Endothelial cell of umbilical vein (primary cell): ENCODE measurements at regions not wholly inside any gene's neighbourhood (a gene's known extent, or its start where the extent isn't known, plus 50 kb on each side); places are given as distances from the start of the nearest gene placed in this dataset.

ENCODE experiments used
- BruUV-seq: library from RNA; stranded (reverse); fragments of 400-500 nt; replicated peaks from 2 replicates; lab custom pipeline; 2021; lab: Mats Ljungman, UMichigan
- CTCF ChIA-PET: fragments of 300-600, 350-600 bp; sonication (Branson Sonifier 250); formaldehyde crosslinking; loops from one replicate; lab custom pipeline; 2021; ENCODE audit warnings: antibody characterized with exemption, inconsistent platforms; lab: Charles Lee
- POLR2A ChIA-PET: fragments of 300-600, 350-600 bp; sonication (Branson Sonifier 250); formaldehyde crosslinking; loops from one replicate; lab custom pipeline; 2021; ENCODE audit warnings: antibody characterized with exemption, inconsistent platforms; lab: Charles Lee
- DNase-seq: peaks from one replicate; pipeline ENCODE4 v3.0.0-alpha.2; 2011; ENCODE audit warnings: low read depth, low spot score
- FAIRE-seq: peaks from 2 replicates; lab custom pipeline; 2011; peaks lifted over from hg19 to GRCh38; lab: Jason Lieb, UNC
- H2AFZ ChIP-seq: 2 replicates; pipeline ENCODE4 v1.6.0; 2012; ENCODE audit warnings: low read depth, low read length, control low read depth, inconsistent platforms
- H3K27ac ChIP-seq: 2 replicates; pipeline ENCODE4 v1.5.1; 2011; ENCODE audit warnings: low read depth, mild to moderate bottlenecking, control low read depth, low read length, moderate library complexity; ENCODE audit not compliant: insufficient read depth
- H3K27me3 ChIP-seq, 2 experiments: 2 replicates each; pipeline versions ENCODE4 v1.6.0 to v1.6.1; 2011; ENCODE audit warnings: low read length in 2 of 2, mixed read lengths in 1 of 2; ENCODE audit not compliant: control insufficient read depth in 2 of 2, insufficient read depth in 2 of 2
- H3K36me3 ChIP-seq, 2 experiments: 2 replicates in 1 of 2; 3 replicates in 1 of 2; pipeline ENCODE4 v1.5.1; 2011; ENCODE audit warnings: low read length in 2 of 2, mild to moderate bottlenecking in 1 of 2, moderate library complexity in 1 of 2; ENCODE audit not compliant: control insufficient read depth in 2 of 2, insufficient read depth in 2 of 2; ENCODE audit errors: extremely low read depth in 1 of 2
- H3K4me1 ChIP-seq: 3 replicates; pipeline ENCODE4 v1.5.1; 2011; ENCODE audit warnings: mild to moderate bottlenecking, low read length; ENCODE audit not compliant: control insufficient read depth, insufficient read depth; ENCODE audit errors: extremely low read depth
- H3K4me2 ChIP-seq: 2 replicates; pipeline ENCODE4 v1.6.1; 2011; ENCODE audit warnings: low read length, control low read depth, mixed read lengths; ENCODE audit not compliant: insufficient read depth
- H3K4me3 ChIP-seq, 3 experiments: fragments of 200-600 bp in 1 of 3; sonication (generic), shearing (Covaris generic) in 1 of 3; replicated peaks in 1 of 3; 2 replicates each; pipeline ENCODE4 v1.5.1; 2011 to 2016; ENCODE audit warnings: control low read depth in 3 of 3, low read length in 3 of 3, mild to moderate bottlenecking in 2 of 3, inconsistent platforms in 1 of 3, low read depth in 1 of 3, moderate library complexity in 1 of 3; ENCODE audit not compliant: insufficient read depth in 1 of 3
- H3K79me2 ChIP-seq: 2 replicates; pipeline ENCODE4 v1.6.0; 2012; ENCODE audit warnings: low read length, inconsistent platforms; ENCODE audit not compliant: control insufficient read depth, insufficient read depth
- H3K9ac ChIP-seq: replicated peaks from 2 replicates; pipeline ENCODE3; 2011; ENCODE audit warnings: low read length, control low read depth; ENCODE audit not compliant: insufficient read depth; ENCODE audit errors: extremely low read depth
- H3K9me1 ChIP-seq: replicated peaks from 3 replicates; pipeline ENCODE4 v1.6.0; 2011; ENCODE audit warnings: mild to moderate bottlenecking, low read length; ENCODE audit not compliant: control insufficient read depth, insufficient read depth; ENCODE audit errors: extremely low read depth
- H3K9me3 ChIP-seq: replicated peaks from 2 replicates; pipeline ENCODE4 v1.5.1; 2012; ENCODE audit warnings: low read length, inconsistent platforms; ENCODE audit not compliant: control insufficient read depth, insufficient read depth
- H4K20me1 ChIP-seq: replicated peaks from 2 replicates; pipeline ENCODE3; 2011; ENCODE audit warnings: mild to moderate bottlenecking, low read length; ENCODE audit not compliant: control insufficient read depth, insufficient read depth; ENCODE audit errors: extremely low read depth
- EZH2 ChIP-seq: IDR thresholded peaks from 2 replicates; pipeline ENCODE4 v1.6.1; 2012; ENCODE audit warnings: borderline replicate concordance, low read depth, mild to moderate bottlenecking, moderate library complexity, low read length, inconsistent platforms; ENCODE audit not compliant: severe bottlenecking
- FOS ChIP-seq: IDR thresholded peaks from 2 replicates; pipeline ENCODE4 v1.6.1; 2011; ENCODE audit warnings: mild to moderate bottlenecking, low read length, moderate library complexity, borderline replicate concordance; ENCODE audit not compliant: insufficient read depth
- GATA2 ChIP-seq: IDR thresholded peaks from 2 replicates; pipeline ENCODE4 v1.7.0; 2011; ENCODE audit warnings: low read depth, mild to moderate bottlenecking, moderate library complexity, mixed read lengths, low read length; ENCODE audit not compliant: insufficient read length, insufficient read depth
- JUN ChIP-seq: IDR thresholded peaks from 2 replicates; pipeline ENCODE4 v1.6.1; 2011; ENCODE audit warnings: borderline replicate concordance, low read depth; ENCODE audit not compliant: insufficient read length, insufficient read depth
- MYC ChIP-seq: IDR thresholded peaks from one replicate; pipeline ENCODE4 v1.6.1; 2011; ENCODE audit warnings: mild to moderate bottlenecking, low read depth, low read length
- POLR2A ChIP-seq: IDR thresholded peaks from 2 replicates; pipeline ENCODE4 v1.6.1; 2012; ENCODE audit warnings: low read depth, mild to moderate bottlenecking, control low read depth, low read length
- POLR2AphosphoS5 ChIP-seq: IDR thresholded peaks from 2 replicates; pipeline ENCODE4 v1.6.1; 2012; ENCODE audit warnings: low read depth, mild to moderate bottlenecking, control low read depth, low read length, moderate library complexity; ENCODE audit not compliant: insufficient read depth
- dilution Hi-C: fragments of 300-500 bp; cut with MboI; formaldehyde crosslinking; loops from one replicate; pipeline ENCODE4 v1.15.0; 2019; ENCODE audit warnings: low sequenced_read_pairs; ENCODE audit not compliant: extremely low pct_ligation_motif_present
- intact Hi-C: fragments of 100-400 bp; cut with micrococcal nuclease; formaldehyde crosslinking; loops from one replicate; pipeline ENCODE4 v1.10.0; 2022
- TF ChIP-seq, protein P1 (sequence below): IDR thresholded peaks from 2 replicates; pipeline ENCODE4 v1.6.1; 2011; ENCODE audit not compliant: insufficient read depth, insufficient read length
- TF ChIP-seq, protein P2 (sequence below), 2 donors: IDR thresholded peaks; 1 replicate in 1 of 2; 2 replicates in 1 of 2; pipeline ENCODE4 v1.5.1; 2011; ENCODE audit warnings: low read length in 2 of 2, mild to moderate bottlenecking in 2 of 2, moderate library complexity in 2 of 2, control low read depth in 1 of 2, inconsistent platforms in 1 of 2, low read depth in 1 of 2; ENCODE audit not compliant: insufficient read depth in 1 of 2; ENCODE audit errors: extremely low read depth in 1 of 2

DNA sequence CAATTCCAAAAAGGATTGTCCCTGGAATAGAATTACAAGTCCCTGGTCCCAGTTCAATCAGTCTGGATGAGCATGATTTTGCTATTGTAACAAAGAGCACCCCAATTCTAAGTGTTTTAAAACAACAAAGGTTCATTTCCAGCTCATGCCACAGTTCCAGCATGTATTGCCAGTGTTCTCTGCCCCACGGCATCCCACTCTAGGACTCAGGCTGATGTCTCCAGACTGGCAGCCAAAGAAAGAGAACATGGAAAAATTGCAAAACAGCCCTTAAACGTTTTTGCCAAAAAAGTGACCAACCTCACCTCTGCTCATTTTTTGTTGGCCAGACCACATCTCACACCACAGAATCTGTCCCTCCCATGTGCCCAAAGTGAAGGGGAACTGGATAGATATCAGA, 116.0 kb upstream of the PLXNC1 start:
- no TSS peak for BruUV-seq
- TF ChIP-seq MYC (no peak), FOS (no peak)
- Histone ChIP-seq H3K9ac (no peak overlapping the region), H3K79me2 (no peaks in the 10 kb centered on the region), H4K20me1 (no peaks in the 10 kb centered on the region), H2AFZ (no peak overlapping the region), H3K9me3 (no peaks in the 10 kb centered on the region), H3K4me3 (no peak overlapping the region), H3K4me2 (no peak overlapping the region), H3K27me3 (peaks cover 6 to 7% of the 10 kb centered on the region in 2 experiments), H3K9me1 (no peaks in the 10 kb centered on the region), H3K4me1 (no peaks in the 10 kb centered on the region), H3K27ac (no peak overlapping the region), H3K36me3 (no peaks in the 10 kb centered on the region)
- no peak for FAIRE-seq
- CTCF ChIA-PET, result no interaction called here
- intact Hi-C loops (no loop called here), dilution Hi-C loops (no loop called here)
- POLR2A ChIA-PET, result no interaction called here
- DNase-seq, result no peak

DNA sequence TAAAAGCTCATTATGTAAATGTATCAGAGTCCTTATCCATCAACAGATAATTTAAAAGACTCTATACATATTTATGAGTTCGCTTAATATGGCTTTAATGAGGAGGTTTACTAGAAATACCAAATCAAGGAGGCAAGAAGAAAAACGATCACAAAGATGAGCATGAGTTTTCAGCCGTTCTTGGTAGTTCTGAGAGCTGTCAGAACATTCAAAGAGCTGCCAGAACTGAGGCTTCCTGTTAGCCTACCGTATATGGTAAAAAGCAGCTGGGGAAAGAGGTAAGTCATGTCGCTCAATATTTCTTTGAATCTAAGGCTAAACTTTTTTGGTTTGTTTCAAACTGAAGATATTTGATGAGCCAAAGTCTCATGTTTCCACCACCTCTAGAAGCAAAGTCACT, 115.3 kb upstream of the PLXNC1 start:
- FAIRE-seq, result no peak
- CTCF ChIA-PET, result no interaction called here
- no TSS peak for BruUV-seq

More for the DNA sequence above, 115.3 kb upstream of the PLXNC1 start:
- no peak overlapping the region for H2AFZ ChIP-seq
- DNase-seq, result no peak
- POLR2A ChIA-PET, result no interaction called here
- TF ChIP-seq POLR2A, result no peak
- no peak for TF ChIP-seq GATA2
- TF ChIP-seq JUN, result no peak
- TF ChIP-seq, protein P1, sequence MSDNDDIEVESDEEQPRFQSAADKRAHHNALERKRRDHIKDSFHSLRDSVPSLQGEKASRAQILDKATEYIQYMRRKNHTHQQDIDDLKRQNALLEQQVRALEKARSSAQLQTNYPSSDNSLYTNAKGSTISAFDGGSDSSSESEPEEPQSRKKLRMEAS, result no peak
- no peak for TF ChIP-seq MYC
- TF ChIP-seq FOS, result no peak
- TF ChIP-seq, protein P2, sequence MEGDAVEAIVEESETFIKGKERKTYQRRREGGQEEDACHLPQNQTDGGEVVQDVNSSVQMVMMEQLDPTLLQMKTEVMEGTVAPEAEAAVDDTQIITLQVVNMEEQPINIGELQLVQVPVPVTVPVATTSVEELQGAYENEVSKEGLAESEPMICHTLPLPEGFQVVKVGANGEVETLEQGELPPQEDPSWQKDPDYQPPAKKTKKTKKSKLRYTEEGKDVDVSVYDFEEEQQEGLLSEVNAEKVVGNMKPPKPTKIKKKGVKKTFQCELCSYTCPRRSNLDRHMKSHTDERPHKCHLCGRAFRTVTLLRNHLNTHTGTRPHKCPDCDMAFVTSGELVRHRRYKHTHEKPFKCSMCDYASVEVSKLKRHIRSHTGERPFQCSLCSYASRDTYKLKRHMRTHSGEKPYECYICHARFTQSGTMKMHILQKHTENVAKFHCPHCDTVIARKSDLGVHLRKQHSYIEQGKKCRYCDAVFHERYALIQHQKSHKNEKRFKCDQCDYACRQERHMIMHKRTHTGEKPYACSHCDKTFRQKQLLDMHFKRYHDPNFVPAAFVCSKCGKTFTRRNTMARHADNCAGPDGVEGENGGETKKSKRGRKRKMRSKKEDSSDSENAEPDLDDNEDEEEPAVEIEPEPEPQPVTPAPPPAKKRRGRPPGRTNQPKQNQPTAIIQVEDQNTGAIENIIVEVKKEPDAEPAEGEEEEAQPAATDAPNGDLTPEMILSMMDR (IDR thresholded peaks at IDR 0.05; ENCODE audit: extremely low read depth in 1 of 2, insufficient read depth in 1 of 2, low read depth in 1 of 2, low read length in 2 of 2), result no peak
- TF ChIP-seq POLR2AphosphoS5, result no peak
- no peak for TF ChIP-seq EZH2
- no peaks in the 10 kb centered on the region for H3K36me3 ChIP-seq
- intact Hi-C loops, result no loop called here
- no peak overlapping the region for H3K4me3 ChIP-seq
- H3K9me1 ChIP-seq, result no peaks in the 10 kb centered on the region
- H3K79me2 ChIP-seq, result no peaks in the 10 kb centered on the region
- dilution Hi-C loops, result no loop called here
- no peak overlapping the region for H3K27ac ChIP-seq
- no peaks in the 10 kb centered on the region for H4K20me1 ChIP-seq
- no peaks in the 10 kb centered on the region for H3K4me1 ChIP-seq
- no peaks in the 10 kb centered on the region for H3K9me3 ChIP-seq
- no peak overlapping the region for H3K9ac ChIP-seq
- peaks cover 5 to 6% of the 10 kb centered on the region in 2 experiments for H3K27me3 ChIP-seq
- H3K4me2 ChIP-seq, result no peak overlapping the region
